Sigmoid colon (tissue), 6 donors: ENCODE measurements at regions not wholly inside any gene's neighbourhood (a gene's known extent, or its start where the extent isn't known, plus 50 kb on each side); places are given as distances from the start of the nearest gene placed in this dataset.

Experiments used
- DNase-seq: peaks from one replicate; pipeline ENCODE4 v3.0.0-alpha.2; 2019
- H3K27ac ChIP-seq, 4 donors: fragments of 200-600 bp; sonication (generic); one replicate each; pipeline ENCODE4 v1.5.1; 2016 to 2019; ENCODE audit warnings: mild to moderate bottlenecking in 1 of 4
- H3K27me3 ChIP-seq, 3 donors: fragments of 200-600 bp; sonication (generic); one replicate each; pipeline ENCODE4 v1.5.1; 2019; ENCODE audit warnings: mild to moderate bottlenecking in 1 of 3
- H3K36me3 ChIP-seq, 4 donors: fragments of 200-600 bp; sonication (generic); one replicate each; pipeline ENCODE4 v1.5.1; 2016 to 2019
- H3K4me1 ChIP-seq, 4 donors: fragments of 200-600 bp; sonication (generic); one replicate each; pipeline ENCODE4 v1.5.1; 2017 to 2019
- H3K4me3 ChIP-seq, 4 donors: fragments of 200-600 bp; sonication (generic); one replicate each; pipeline ENCODE4 v1.5.1; 2017 to 2019; ENCODE audit warnings: mild to moderate bottlenecking in 2 of 4, moderate library complexity in 1 of 4
- H3K9me3 ChIP-seq, 4 donors: fragments of 200-600 bp in 3 of 4; sonication (generic) in 3 of 4; one replicate each; pipeline versions ENCODE4 v1.5.1 to v1.6.1; 2013 to 2019
- CTCF ChIP-seq, 4 experiments: fragments of 450-650 bp in 3 of 4; fragments of 200-600 bp in 1 of 4; IDR thresholded peaks; one replicate each; pipeline ENCODE4 v1.5.1; 2016 to 2019; ENCODE audit warnings: antibody characterized with exemption in 4 of 4, mild to moderate bottlenecking in 3 of 4, moderate library complexity in 2 of 4
- EP300 ChIP-seq, 4 donors: sonication (generic); formaldehyde crosslinking; IDR thresholded peaks; one replicate each; pipeline ENCODE4 v1.6.1; 2017; ENCODE audit warnings: antibody characterized with exemption in 4 of 4
- POLR2A ChIP-seq, 2 donors: fragments of 450-650 bp; IDR thresholded peaks; one replicate each; pipeline ENCODE4 v1.6.1; 2016; ENCODE audit warnings: antibody characterized with exemption in 2 of 2, mild to moderate bottlenecking in 2 of 2, moderate library complexity in 2 of 2
- POLR2AphosphoS5 ChIP-seq, 4 donors: sonication (generic); formaldehyde crosslinking; IDR thresholded peaks; one replicate each; pipeline ENCODE4 v1.6.1; 2017; ENCODE audit warnings: antibody characterized with exemption in 4 of 4
- WGBS, 2 donors: extraction: QIAGEN DNeasy Blood & Tissue Kit; methylation state at CpG; one replicate each; pipeline ENCODE4 v1.1.7; 2013; 5-methylcytosine and 5-hydroxymethylcytosine counted together
- intact Hi-C: fragments of 100-400 bp; cut with DNase I; formaldehyde crosslinking; loops from one replicate; pipeline ENCODE4 v1.15.1; 2023
- donor health status: healthy with polysubstance abuse.
- donor health status: healthy.

- Histone ChIP-seq H3K4me3 (no peak overlapping the region), H3K9me3 (no peaks in the 10 kb centered on the region), H3K36me3 (no peaks in the 10 kb centered on the region), H3K4me1 (peaks cover 0 to 8% (median 4%) of the 10 kb centered on the region in 4 donors), H3K27ac (no peak overlapping the region), H3K27me3 (no peaks in the 10 kb centered on the region)
- DNase-seq: no peak
- 69 to 85% methylated on average over 3 of the region's 3 CpGs for WGBS, 2 donors
- TF ChIP-seq CTCF (IDR thresholded peaks at IDR 0.05) (no peak), EP300 (IDR thresholded peaks at IDR 0.05) (no peak), POLR2A (IDR thresholded peaks at IDR 0.05) (no peak), POLR2AphosphoS5 (IDR thresholded peaks at IDR 0.05) (no peak)
- intact Hi-C loops: no loop called here
These were observed 72.6 kb upstream of the COX10 start for GRCh38 chr17:13996748-13997147.

- no peak overlapping the region for H3K4me3 ChIP-seq
- 86 to 90% methylated on average over 2 of the region's 2 CpGs for WGBS, 2 donors
- H3K9me3 ChIP-seq: no peaks in the 10 kb centered on the region
- H3K27me3 ChIP-seq: no peaks in the 10 kb centered on the region
- no peaks in the 10 kb centered on the region for H3K4me1 ChIP-seq
- TF ChIP-seq CTCF (IDR thresholded peaks at IDR 0.05): no peak
- no peak for TF ChIP-seq POLR2A (IDR thresholded peaks at IDR 0.05)
- no peak for DNase-seq
- no peak overlapping the region for H3K27ac ChIP-seq
- intact Hi-C loops: no loop called here
- no peaks in the 10 kb centered on the region for H3K36me3 ChIP-seq
These were observed 64.2 kb upstream of the COX10 start for GRCh38 chr17:14004927-14005620.

- Histone ChIP-seq H3K36me3 (no peaks in the 10 kb centered on the region), H3K4me3 (no peak overlapping the region), H3K27ac (no peak overlapping the region), H3K27me3 (no peaks in the 10 kb centered on the region), H3K9me3 (no peaks in the 10 kb centered on the region), H3K4me1 (no peaks in the 10 kb centered on the region)
- no peak for TF ChIP-seq EP300 (IDR thresholded peaks at IDR 0.05)
- TF ChIP-seq CTCF (IDR thresholded peaks at IDR 0.05): no peak
- TF ChIP-seq POLR2A (IDR thresholded peaks at IDR 0.05): no peak
- no peak for TF ChIP-seq POLR2AphosphoS5 (IDR thresholded peaks at IDR 0.05)
- WGBS, 2 donors: 94 to 98% methylated on average over 1 of the region's 1 CpG
- intact Hi-C loops: no loop called here
- no peak for DNase-seq
These were observed 62.9 kb upstream of the COX10 start for GRCh38 chr17:14006249-14006942.

GRCh38 chr17:14007951-14008350, 61.4 kb upstream of the COX10 start:
- intact Hi-C loops: no loop called here
- H3K4me1 ChIP-seq: no peaks in the 10 kb centered on the region
- no peak overlapping the region for H3K4me3 ChIP-seq
- H3K27ac ChIP-seq: no peak overlapping the region
- WGBS, 2 donors: 90 to 91% methylated on average over 2 of the region's 2 CpGs
- H3K36me3 ChIP-seq: no peaks in the 10 kb centered on the region
- DNase-seq: no peak
- H3K9me3 ChIP-seq: no peaks in the 10 kb centered on the region
- H3K27me3 ChIP-seq: no peaks in the 10 kb centered on the region
- TF ChIP-seq EP300 (IDR thresholded peaks at IDR 0.05) (no peak), POLR2A (IDR thresholded peaks at IDR 0.05) (no peak), POLR2AphosphoS5 (IDR thresholded peaks at IDR 0.05) (no peak), CTCF (IDR thresholded peaks at IDR 0.05) (no peak)
